H9 (cell line): ENCODE measurements at regions not wholly inside any gene's neighbourhood (a gene's known extent, or its start where the extent isn't known, plus 50 kb on each side); places are given as distances from the start of the nearest gene placed in this dataset.

Source experiments
- DNase-seq: peaks from one replicate; pipeline ENCODE4 v3.0.0-alpha.2; 2017
- H2AFZ ChIP-seq: one replicate; pipeline ENCODE4 v1.6.1; 2013; ENCODE audit warnings: mild to moderate bottlenecking, low read length, control low read depth, moderate library complexity
- H2AK5ac ChIP-seq: 2 replicates; pipeline ENCODE4 v1.6.1; 2013; ENCODE audit warnings: low read length, control low read depth, mixed read lengths; ENCODE audit not compliant: insufficient read length
- H2BK120ac ChIP-seq: one replicate; pipeline ENCODE4 v1.6.1; 2013; ENCODE audit warnings: low read depth, mild to moderate bottlenecking, low read length, control low read depth, inconsistent platforms; ENCODE audit not compliant: poor library complexity, severe bottlenecking
- H2BK12ac ChIP-seq: 2 replicates; pipeline ENCODE4 v1.6.1; 2013; ENCODE audit warnings: low read length, control low read depth, mixed read lengths, low read depth; ENCODE audit not compliant: insufficient read length
- H2BK15ac ChIP-seq: 2 replicates; pipeline ENCODE4 v1.6.1; 2013; ENCODE audit warnings: low read depth, low read length, control low read depth
- H2BK20ac ChIP-seq: one replicate; pipeline ENCODE4 v1.6.1; 2013; ENCODE audit warnings: low read depth, mild to moderate bottlenecking, low read length, control low read depth, inconsistent platforms; ENCODE audit not compliant: poor library complexity, severe bottlenecking
- H2BK5ac ChIP-seq: 2 replicates; pipeline ENCODE4 v1.6.1; 2013; ENCODE audit warnings: low read length, control low read depth, mixed read lengths; ENCODE audit not compliant: insufficient read length
- H3K14ac ChIP-seq: 2 replicates; pipeline ENCODE4 v1.6.1; 2013; ENCODE audit warnings: low read length, control low read depth; ENCODE audit not compliant: insufficient read depth
- H3K18ac ChIP-seq: 2 replicates; pipeline ENCODE4 v1.6.1; 2013; ENCODE audit warnings: low read depth, mild to moderate bottlenecking, mixed read lengths, low read length, control low read depth; ENCODE audit not compliant: insufficient read length
- H3K23ac ChIP-seq: 2 replicates; pipeline ENCODE4 v1.6.1; 2013; ENCODE audit warnings: low read length, control low read depth, mixed read lengths, low read depth; ENCODE audit not compliant: insufficient read length
- H3K23me2 ChIP-seq: 2 replicates; pipeline ENCODE4 v1.6.1; 2013; ENCODE audit warnings: low read depth, mild to moderate bottlenecking, mixed read lengths, low read length, control low read depth; ENCODE audit not compliant: insufficient read length, poor library complexity, severe bottlenecking
- H3K27ac ChIP-seq: 2 replicates; pipeline ENCODE4 v1.5.1; 2013; ENCODE audit warnings: low read length, control low read depth, mixed read lengths, low read depth; ENCODE audit not compliant: insufficient read length
- H3K27me3 ChIP-seq: 2 replicates; pipeline ENCODE4 v1.6.1; 2013; ENCODE audit warnings: low read length, control low read depth, inconsistent platforms; ENCODE audit not compliant: insufficient read depth
- H3K4ac ChIP-seq: 2 replicates; pipeline ENCODE4 v1.6.1; 2013; ENCODE audit warnings: low read depth, mild to moderate bottlenecking, control low read depth, inconsistent platforms, low read length, moderate library complexity
- H3K4me1 ChIP-seq: 2 replicates; pipeline ENCODE4 v1.6.1; 2013; ENCODE audit warnings: low read length, control low read depth, inconsistent platforms; ENCODE audit not compliant: insufficient read depth
- H3K4me2 ChIP-seq: 2 replicates; pipeline ENCODE4 v1.6.1; 2013; ENCODE audit warnings: low read length, control low read depth, mixed read lengths; ENCODE audit not compliant: insufficient read length, insufficient read depth
- H3K56ac ChIP-seq: 2 replicates; pipeline ENCODE4 v1.6.1; 2013; ENCODE audit warnings: low read depth, mild to moderate bottlenecking, mixed read lengths, low read length, control low read depth; ENCODE audit not compliant: insufficient read length
- H3K79me1 ChIP-seq: 2 replicates; pipeline ENCODE4 v1.6.1; 2013; ENCODE audit warnings: low read depth, mild to moderate bottlenecking, moderate library complexity, low read length, control low read depth, inconsistent platforms; ENCODE audit not compliant: insufficient read depth, poor library complexity, severe bottlenecking
- H3K79me2 ChIP-seq: 2 replicates; pipeline ENCODE4 v1.6.1; 2013; ENCODE audit warnings: low read length, control low read depth, inconsistent platforms; ENCODE audit not compliant: insufficient read depth
- H3K9ac ChIP-seq: 2 replicates; pipeline ENCODE4 v1.6.1; 2013; ENCODE audit warnings: low read length, control low read depth, mixed read lengths; ENCODE audit not compliant: insufficient read length; ENCODE audit errors: extremely low read depth
- H3K9me3 ChIP-seq: one replicate; pipeline ENCODE4 v1.6.1; 2013; ENCODE audit warnings: low read depth, low read length, inconsistent platforms; ENCODE audit not compliant: control insufficient read depth
- H3T11ph ChIP-seq: one replicate; pipeline ENCODE4 v1.6.1; 2013; ENCODE audit warnings: mild to moderate bottlenecking, low read length, control low read depth, inconsistent platforms
- H4K20me1 ChIP-seq: one replicate; pipeline ENCODE4 v1.6.1; 2013; ENCODE audit not compliant: control insufficient read depth, insufficient read length, insufficient read depth
- H4K5ac ChIP-seq: 2 replicates; pipeline ENCODE4 v1.6.1; 2013; ENCODE audit warnings: low read depth, mild to moderate bottlenecking, mixed read lengths, low read length, control low read depth; ENCODE audit not compliant: insufficient read length
- H4K8ac ChIP-seq: replicated peaks from 2 replicates; pipeline ENCODE4 v1.6.1; 2013; ENCODE audit warnings: low read length, control low read depth, mixed read lengths, low read depth; ENCODE audit not compliant: insufficient read length
- H4K91ac ChIP-seq: 2 replicates; pipeline ENCODE4 v1.6.1; 2013; ENCODE audit warnings: low read depth, mild to moderate bottlenecking, moderate library complexity, mixed read lengths, low read length, control low read depth; ENCODE audit not compliant: insufficient read length
- H3K27ac Mint-ChIP-seq, 3 experiments: 2 replicates in 2 of 3; 3 replicates in 1 of 3; pipeline ENCODE4 v1.8.0; 2020 to 2021; ENCODE audit warnings: mixed read lengths in 3 of 3, mild to moderate bottlenecking in 1 of 3, moderate library complexity in 1 of 3
- H3K27me3 Mint-ChIP-seq: 2 replicates; pipeline ENCODE4 v1.8.0; 2021; ENCODE audit warnings: low read depth, mild to moderate bottlenecking, moderate library complexity, mixed read lengths
- H3K36me3 Mint-ChIP-seq, 3 experiments: 2 replicates in 2 of 3; 3 replicates in 1 of 3; pipeline ENCODE4 v1.8.0; 2020 to 2021; ENCODE audit warnings: low read depth in 3 of 3, mixed read lengths in 3 of 3; ENCODE audit not compliant: insufficient read depth in 1 of 3
- H3K4me1 Mint-ChIP-seq, 2 experiments: 2 replicates each; pipeline ENCODE4 v1.8.0; 2020; ENCODE audit warnings: mixed read lengths in 2 of 2
- H3K4me3 Mint-ChIP-seq, 2 experiments: 2 replicates in 1 of 2; 3 replicates in 1 of 2; pipeline ENCODE4 v1.8.0; 2020 to 2021; ENCODE audit warnings: mild to moderate bottlenecking in 2 of 2, mixed read lengths in 2 of 2, moderate library complexity in 1 of 2
- H3K9me3 Mint-ChIP-seq, 2 experiments: 2 replicates in 1 of 2; 3 replicates in 1 of 2; pipeline ENCODE4 v1.8.0; 2020; ENCODE audit warnings: mild to moderate bottlenecking in 2 of 2, mixed read lengths in 2 of 2, moderate library complexity in 1 of 2
- WGBS: extraction: QIAGEN DNeasy Blood & Tissue Kit; methylation state at CpG from one replicate; pipeline ENCODE4 v1.1.7; 2013; ENCODE audit warnings: missing lambda C conversion rate, low lambda C conversion rate, mixed read lengths; ENCODE audit not compliant: insufficient read length; ENCODE audit errors: extremely low coverage; 5-methylcytosine and 5-hydroxymethylcytosine counted together
- TF ChIP-seq, protein P1 (sequence below): fragments of 200-600 bp; sonication (generic); conservative IDR thresholded peaks from 3 replicates; pipeline ENCODE4 v1.8.0; 2021; ENCODE audit warnings: antibody characterized with exemption, mild to moderate bottlenecking

DNA sequence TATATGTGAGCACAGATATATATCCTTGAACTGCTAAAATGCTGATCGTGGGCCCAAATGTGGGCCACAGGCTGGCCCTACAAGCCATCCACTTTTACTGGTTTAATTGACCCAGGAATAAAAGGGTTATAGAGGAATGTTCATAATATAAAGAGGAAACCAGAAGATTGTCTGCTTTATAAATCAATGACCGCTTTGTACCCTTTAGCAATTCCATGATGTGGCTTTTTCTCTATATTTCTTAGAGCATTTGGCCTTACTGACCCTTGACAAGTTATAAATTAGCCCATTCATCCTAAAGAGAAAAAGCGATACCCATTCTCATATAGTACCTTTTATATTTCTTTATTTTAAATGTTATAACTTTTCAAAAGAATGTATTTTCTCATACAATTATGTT lies 87.1 kb upstream of the ITGA4 start:
- H4K20me1 ChIP-seq = no peaks in the 10 kb centered on the region
- no peaks in the 10 kb centered on the region for H3K79me1 ChIP-seq
- TF ChIP-seq, protein P1, sequence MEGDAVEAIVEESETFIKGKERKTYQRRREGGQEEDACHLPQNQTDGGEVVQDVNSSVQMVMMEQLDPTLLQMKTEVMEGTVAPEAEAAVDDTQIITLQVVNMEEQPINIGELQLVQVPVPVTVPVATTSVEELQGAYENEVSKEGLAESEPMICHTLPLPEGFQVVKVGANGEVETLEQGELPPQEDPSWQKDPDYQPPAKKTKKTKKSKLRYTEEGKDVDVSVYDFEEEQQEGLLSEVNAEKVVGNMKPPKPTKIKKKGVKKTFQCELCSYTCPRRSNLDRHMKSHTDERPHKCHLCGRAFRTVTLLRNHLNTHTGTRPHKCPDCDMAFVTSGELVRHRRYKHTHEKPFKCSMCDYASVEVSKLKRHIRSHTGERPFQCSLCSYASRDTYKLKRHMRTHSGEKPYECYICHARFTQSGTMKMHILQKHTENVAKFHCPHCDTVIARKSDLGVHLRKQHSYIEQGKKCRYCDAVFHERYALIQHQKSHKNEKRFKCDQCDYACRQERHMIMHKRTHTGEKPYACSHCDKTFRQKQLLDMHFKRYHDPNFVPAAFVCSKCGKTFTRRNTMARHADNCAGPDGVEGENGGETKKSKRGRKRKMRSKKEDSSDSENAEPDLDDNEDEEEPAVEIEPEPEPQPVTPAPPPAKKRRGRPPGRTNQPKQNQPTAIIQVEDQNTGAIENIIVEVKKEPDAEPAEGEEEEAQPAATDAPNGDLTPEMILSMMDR = no peak
- no peaks in the 10 kb centered on the region for H3K9me3 ChIP-seq
- H3K4me3 Mint-ChIP-seq = no peak overlapping the region
- H3K14ac ChIP-seq = no peak overlapping the region
- H3K4me2 ChIP-seq = no peak overlapping the region
- no peak overlapping the region for H3K18ac ChIP-seq
- H4K91ac ChIP-seq = no peak overlapping the region
- H2BK5ac ChIP-seq = no peak overlapping the region
- no peak overlapping the region for H3K4ac ChIP-seq
- WGBS = no CpG with 5 or more reads among the region's 3 CpGs
- H3K23me2 ChIP-seq = no peaks in the 10 kb centered on the region
- no peak for DNase-seq
- no peaks in the 10 kb centered on the region; a peak in 1 of 4 replicates for H3K4me1 Mint-ChIP-seq
- H3K27me3 ChIP-seq = no peaks in the 10 kb centered on the region
- no peak overlapping the region for H3K27ac ChIP-seq
- no peak overlapping the region for H2BK15ac ChIP-seq
- no peak overlapping the region for H3T11ph ChIP-seq
- no peak overlapping the region for H2BK20ac ChIP-seq
- H3K23ac ChIP-seq = no peak overlapping the region
- H3K27ac Mint-ChIP-seq = no peak overlapping the region
- no peak overlapping the region for H3K56ac ChIP-seq
- no peak overlapping the region for H3K9ac ChIP-seq
- H3K36me3 Mint-ChIP-seq = no peaks in the 10 kb centered on the region
- H2AFZ ChIP-seq = no peak overlapping the region
- H3K4me1 ChIP-seq = no peaks in the 10 kb centered on the region
- H4K8ac ChIP-seq = no peak overlapping the region
- no peak overlapping the region for H2AK5ac ChIP-seq
- no peak overlapping the region for H2BK120ac ChIP-seq
- H4K5ac ChIP-seq = no peak overlapping the region
- H3K9me3 Mint-ChIP-seq = no peaks in the 10 kb centered on the region
- no peak overlapping the region for H2BK12ac ChIP-seq
- H3K79me2 ChIP-seq = no peaks in the 10 kb centered on the region
- no peaks in the 10 kb centered on the region for H3K27me3 Mint-ChIP-seq
